GM04503 (cell line): ENCODE measurements at regions not wholly inside any gene's neighbourhood (a gene's known extent, or its start where the extent isn't known, plus 50 kb on each side); places are given as distances from the start of the nearest gene placed in this dataset.

Source experiments
- DNase-seq: peaks from one replicate; pipeline ENCODE4 v3.0.0-alpha.2; 2012; ENCODE audit warnings: low read depth

- no peak for DNase-seq
Observed at GRCh38 chr11:131234221-131234620, 136.2 kb upstream of the NTM start.

- DNase-seq: no peak
Observed at GRCh38 chr11:131235328-131236298, 134.8 kb upstream of the NTM start.

GRCh38 chr11:131240421-131240820 is 130.0 kb upstream of the NTM start:
- DNase-seq: no peak

- no peak for DNase-seq
Observed at GRCh38 chr11:131242476-131243000, 127.9 kb upstream of the NTM start.

- DNase-seq: no peak
Observed at GRCh38 chr11:131246156-131246555, 124.3 kb upstream of the NTM start.

- DNase-seq: no peak
Observed at GRCh38 chr11:131246663-131247062, 123.8 kb upstream of the NTM start.

GRCh38 chr11:131248588-131248987 is 121.8 kb upstream of the NTM start:
- DNase-seq: no peak

- DNase-seq: no peak
Observed at GRCh38 chr11:131253142-131253655, 117.2 kb upstream of the NTM start.

GRCh38 chr11:131253656-131254151 is 116.7 kb upstream of the NTM start:
- no peak for DNase-seq

GRCh38 chr11:131254254-131254653 is 116.2 kb upstream of the NTM start:
- no peak for DNase-seq

- no peak for DNase-seq
Observed at GRCh38 chr11:131274233-131274632, 96.2 kb upstream of the NTM start.

GRCh38 chr11:131275580-131275979 is 94.8 kb upstream of the NTM start:
- no peak for DNase-seq

- DNase-seq: no peak
Observed at GRCh38 chr11:131278472-131278871, 91.9 kb upstream of the NTM start.

- no peak for DNase-seq
Observed at GRCh38 chr11:131279654-131280384, 90.6 kb upstream of the NTM start.

- no peak for DNase-seq
Observed at GRCh38 chr11:131281316-131281715, 89.1 kb upstream of the NTM start.

GRCh38 chr11:131284041-131284440 is 86.4 kb upstream of the NTM start:
- DNase-seq: no peak

GRCh38 chr11:131288521-131289091 is 81.8 kb upstream of the NTM start:
- DNase-seq: no peak

- no peak for DNase-seq
Observed at GRCh38 chr11:131290185-131290584, 80.2 kb upstream of the NTM start.

- DNase-seq: no peak
Observed at GRCh38 chr11:131295986-131296385, 74.4 kb upstream of the NTM start.

- no peak for DNase-seq
Observed at GRCh38 chr11:131297441-131297840, 73.0 kb upstream of the NTM start.

GRCh38 chr11:131299598-131300438 is 70.6 kb upstream of the NTM start:
- no peak for DNase-seq
